M059J (cell line): ENCODE measurements at regions not wholly inside any gene's neighbourhood (a gene's known extent, or its start where the extent isn't known, plus 50 kb on each side); places are given as distances from the start of the nearest gene placed in this dataset.

Source experiments
- DNase-seq: peaks from one replicate; pipeline ENCODE4 v3.0.0-alpha.2; 2012; ENCODE audit warnings: low read depth

DNA sequence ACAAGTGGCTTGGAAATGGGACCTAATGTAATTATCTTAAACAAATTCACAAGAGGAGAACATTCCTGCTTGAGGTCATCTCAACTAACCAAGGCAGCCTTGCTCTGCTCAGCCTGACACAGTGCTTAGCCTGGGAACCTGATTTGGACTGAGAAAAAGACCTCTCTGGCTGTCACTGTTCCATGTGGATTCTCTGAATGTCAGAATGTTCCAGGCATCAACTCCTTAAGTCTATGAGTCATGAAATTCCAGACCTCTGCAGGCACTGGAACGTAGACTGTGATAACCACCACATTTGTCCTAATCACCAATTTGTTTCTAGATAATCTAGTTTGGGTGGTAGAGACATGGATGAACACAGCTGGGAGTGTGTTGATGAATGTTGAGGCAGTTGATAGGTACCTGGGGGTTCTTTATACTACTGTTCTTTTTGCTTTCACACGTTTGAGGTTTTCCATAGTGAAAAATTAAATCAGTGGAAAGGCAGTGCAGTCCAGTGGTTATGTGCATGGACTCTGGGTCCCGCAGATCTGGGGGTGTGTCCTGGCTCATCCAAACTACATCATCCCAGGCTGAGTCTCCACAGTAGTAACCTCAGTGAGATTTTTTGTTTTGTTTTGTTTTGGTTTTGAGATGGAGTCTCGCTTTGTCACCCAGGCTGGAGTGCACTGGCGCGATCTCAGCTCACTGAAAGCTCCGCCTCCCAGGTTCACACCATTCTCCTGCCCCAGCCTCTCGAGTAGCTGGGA lies 269.6 kb downstream of the MN1 start:
- DNase-seq, result peak; percentile 73

- no peak for DNase-seq
Observed at GRCh38 chr22:27533105-27533745, 268.3 kb downstream of the MN1 start.

- DNase-seq, result peak; percentile 54
Observed at GRCh38 chr22:27534720-27535125, 266.8 kb downstream of the MN1 start.

DNA sequence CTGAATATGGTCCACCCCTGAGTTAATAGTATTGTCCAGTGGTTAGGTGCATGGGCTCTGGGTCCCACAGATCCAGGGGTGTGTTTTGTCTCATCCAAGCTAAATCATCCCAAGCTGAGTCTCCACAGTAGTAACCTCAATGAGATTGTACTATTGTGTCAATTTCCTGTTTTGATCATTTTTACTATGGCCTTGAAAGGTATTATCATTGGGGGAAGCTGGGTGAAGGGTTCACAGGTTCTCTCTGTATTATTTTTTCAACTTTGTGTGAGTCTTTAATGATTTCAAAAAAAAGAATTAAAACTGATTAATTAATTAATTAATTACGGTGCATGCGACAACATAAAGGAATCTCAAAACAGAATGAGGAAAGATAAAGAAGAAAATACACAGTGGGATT lies 266.1 kb downstream of the MN1 start:
- DNase-seq, result no peak

- no peak for DNase-seq
Observed at GRCh38 chr22:27537501-27537900, 264.1 kb downstream of the MN1 start.

DNA sequence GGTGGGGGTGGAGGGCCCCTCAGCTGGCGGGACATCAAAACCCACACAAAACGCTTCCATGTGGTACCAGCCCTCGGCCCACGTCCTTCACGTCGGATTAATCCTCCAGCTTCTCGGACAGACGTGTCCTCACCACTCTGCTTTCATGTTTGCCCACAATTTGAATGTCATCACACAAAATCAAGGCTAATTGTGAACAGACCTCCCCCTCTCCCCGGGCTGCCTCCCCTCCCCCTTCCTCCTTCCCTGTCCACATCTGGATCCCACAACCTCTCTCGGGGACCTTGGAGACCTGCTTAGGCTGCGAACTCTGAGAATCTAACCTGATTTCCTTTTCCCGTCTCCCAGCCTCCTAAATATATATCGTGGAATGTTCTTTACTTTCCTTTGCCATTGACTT lies 262.9 kb downstream of the MN1 start:
- DNase-seq, result no peak

GRCh38 chr22:27540247-27540646 lies 261.3 kb downstream of the MN1 start:
- no peak for DNase-seq

DNA sequence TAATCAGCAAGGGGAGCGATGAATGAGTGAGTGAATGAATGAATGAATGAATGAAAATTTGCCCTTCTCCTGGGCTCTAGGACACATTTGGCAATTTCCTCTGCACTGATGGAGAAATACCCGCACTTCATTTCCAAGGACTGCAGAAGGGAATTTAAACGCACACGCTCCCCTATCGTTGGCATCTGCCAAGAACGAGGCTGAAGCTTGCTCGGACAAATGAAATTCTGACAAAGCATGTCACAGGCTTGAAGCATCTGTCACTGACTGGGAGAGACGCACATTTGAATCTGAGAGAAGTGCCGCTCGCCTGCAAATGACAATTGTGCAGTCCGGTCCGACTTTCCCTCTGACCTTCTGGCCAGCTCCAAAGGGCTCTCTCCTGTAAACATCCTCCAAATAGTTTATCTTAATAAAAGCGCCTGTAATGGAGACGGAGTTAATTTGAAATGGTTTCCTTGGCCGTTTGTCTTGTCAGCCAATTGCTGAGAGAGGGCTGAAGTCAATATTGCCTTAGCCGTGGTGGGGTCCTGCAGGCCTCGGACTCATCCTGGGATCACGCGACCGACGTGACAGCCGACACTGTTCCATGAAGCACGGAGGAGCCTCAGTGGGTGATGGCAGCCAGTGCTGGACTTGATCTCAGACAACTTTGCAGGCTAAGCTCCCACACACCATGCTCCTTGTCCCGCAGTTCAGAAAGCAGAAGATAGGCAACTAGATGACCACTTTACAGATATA lies 260.7 kb downstream of the MN1 start:
- DNase-seq, result no peak

GRCh38 chr22:27541836-27542235 lies 259.7 kb downstream of the MN1 start:
- DNase-seq, result no peak

GRCh38 chr22:27542602-27543001 lies 259.0 kb downstream of the MN1 start:
- no peak for DNase-seq

DNA sequence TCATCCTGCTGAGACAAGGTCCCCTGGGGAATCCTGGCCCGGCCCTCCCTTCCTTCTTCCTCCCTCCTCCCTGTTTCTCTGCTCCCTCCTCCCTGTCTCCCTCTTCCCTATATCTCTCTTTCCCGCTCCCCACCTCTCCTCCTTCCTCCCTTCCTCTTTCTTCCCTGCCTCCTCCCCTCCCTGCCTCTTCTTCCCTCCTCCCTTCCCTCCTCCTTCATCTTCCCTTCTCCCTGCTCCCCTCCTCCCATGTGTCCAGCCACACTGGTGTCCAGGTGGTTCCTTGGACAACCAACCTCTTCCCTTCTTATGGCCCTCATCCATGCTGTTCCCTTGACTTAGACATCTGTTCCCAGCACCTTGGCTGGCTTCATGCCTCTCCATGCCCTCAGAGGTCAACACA lies 258.1 kb downstream of the MN1 start:
- no peak for DNase-seq

DNA sequence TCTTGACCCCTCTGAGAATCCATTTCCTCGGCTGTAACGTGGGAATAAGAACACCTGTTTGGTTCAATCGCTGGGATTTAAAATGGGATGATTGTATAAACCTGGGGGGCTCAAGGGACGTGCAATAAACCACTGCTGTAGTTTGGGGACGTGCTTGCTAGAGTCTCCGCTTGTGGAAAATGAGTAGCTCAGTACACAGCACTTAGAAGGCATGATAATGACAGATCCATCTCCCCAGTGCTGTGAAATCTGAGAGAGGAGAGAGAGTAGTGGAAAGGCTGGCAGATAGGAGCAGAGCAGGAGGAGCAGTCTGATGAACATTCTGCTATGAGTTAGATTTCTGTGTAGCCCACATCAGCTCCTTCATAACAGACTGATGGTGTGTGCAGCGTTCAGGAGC lies 256.5 kb downstream of the MN1 start:
- DNase-seq, result no peak

DNA sequence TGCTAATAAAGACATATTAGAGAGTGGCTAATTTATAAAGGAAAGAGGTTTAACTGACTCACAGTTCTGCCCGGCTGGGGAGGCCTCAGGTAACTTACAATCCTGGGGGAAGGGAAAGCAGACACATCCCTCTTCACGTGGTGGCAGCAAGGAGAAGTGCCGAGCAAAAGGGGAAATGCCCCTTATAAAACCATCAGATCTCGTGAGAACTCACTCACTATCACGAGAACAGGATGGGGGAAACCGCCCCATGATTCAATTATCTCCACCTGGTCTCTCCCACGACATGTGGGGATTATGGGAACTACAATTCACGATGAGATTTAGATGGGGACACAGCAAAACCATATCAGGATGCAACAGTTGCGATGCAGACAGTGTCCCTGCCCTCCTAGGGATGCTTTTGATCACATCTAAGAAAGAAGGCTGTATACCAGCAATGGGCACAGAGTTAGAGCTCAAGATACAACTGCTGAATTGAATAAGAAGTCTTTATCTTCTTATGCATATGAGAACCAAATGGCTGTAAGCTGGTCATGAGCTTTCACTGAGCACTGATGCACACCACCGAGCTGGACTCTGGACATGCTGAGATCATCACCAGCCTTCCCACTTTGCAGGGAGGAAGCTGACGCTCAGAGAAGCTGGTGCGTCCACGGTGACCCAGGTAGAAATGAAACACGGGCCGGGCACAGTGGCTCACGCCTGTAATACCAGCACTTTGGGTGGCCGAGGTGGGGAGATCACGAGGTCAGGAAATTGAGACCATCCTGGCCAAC lies 255.2 kb downstream of the MN1 start:
- DNase-seq, result no peak

DNA sequence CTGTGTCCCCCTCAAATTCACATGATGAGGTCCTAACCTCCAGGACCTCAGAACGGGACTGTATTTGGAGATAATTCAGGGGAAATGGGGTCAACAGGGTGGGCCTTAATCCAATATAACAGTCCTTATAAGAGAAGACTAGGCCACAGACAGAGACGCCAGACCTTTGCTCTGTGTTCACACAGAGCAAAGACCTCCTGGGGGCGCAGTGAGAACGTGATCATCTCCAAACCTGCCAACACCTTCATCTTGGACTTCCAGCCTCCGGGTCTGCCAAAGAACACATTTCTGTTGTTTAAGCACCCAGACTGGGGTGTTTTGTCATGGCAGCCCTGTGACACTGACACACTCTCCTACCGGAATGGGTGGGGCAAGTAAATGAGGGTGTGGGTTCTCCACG lies 250.2 kb downstream of the MN1 start:
- no peak for DNase-seq

- DNase-seq, result no peak
Observed at GRCh38 chr22:27552176-27552575, 249.4 kb downstream of the MN1 start.

DNA sequence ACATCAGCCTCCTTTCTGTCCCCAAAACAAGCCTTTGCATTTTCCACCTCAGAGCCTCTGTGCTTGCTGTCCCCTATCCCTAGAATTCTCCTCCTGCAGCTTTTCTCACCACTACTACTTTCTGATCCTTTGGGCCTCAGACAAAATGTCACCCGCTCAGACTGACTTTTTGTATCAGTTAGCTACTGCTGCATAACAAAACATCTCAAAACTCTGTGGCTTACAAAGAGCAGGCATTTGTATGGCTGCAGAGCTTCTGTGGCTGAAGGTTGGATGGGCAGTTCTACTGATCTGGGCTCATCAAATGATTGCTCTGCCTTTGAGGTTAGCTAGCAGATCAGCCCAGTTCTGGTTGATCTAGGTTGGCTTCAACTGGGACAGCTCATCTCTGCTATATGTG lies 248.7 kb downstream of the MN1 start:
- no peak for DNase-seq

GRCh38 chr22:27554106-27554811 lies 247.3 kb downstream of the MN1 start:
- DNase-seq, result peak; percentile 49

DNA sequence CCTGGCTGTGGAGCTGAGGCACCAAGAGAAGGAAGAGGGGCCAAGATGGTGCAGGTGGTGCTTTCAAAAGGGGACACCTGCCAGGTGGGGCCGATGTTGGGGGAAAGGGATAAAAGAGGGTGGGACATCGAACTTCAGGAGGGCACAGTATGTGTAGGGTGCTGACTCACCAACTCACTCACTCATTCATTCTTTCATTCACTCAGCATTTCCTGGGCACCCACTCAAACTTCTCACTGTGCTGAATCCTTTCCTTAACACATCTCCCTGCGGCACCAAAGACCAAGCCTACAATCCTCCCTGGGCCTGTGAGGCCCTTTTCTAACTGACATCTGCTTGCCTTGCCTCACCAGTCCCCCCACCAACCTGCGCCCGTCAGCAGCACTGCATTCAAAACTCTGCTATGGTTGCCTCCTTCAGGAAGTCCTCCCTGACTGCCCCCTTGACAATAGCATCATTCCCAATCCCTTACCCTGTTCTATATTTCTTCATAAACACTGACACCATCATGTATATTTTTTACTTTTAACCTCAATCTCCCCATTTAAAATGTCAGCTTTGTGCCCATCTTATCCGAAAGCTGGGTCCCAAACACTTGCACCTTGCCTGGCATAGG lies 246.6 kb downstream of the MN1 start:
- DNase-seq, result no peak

DNA sequence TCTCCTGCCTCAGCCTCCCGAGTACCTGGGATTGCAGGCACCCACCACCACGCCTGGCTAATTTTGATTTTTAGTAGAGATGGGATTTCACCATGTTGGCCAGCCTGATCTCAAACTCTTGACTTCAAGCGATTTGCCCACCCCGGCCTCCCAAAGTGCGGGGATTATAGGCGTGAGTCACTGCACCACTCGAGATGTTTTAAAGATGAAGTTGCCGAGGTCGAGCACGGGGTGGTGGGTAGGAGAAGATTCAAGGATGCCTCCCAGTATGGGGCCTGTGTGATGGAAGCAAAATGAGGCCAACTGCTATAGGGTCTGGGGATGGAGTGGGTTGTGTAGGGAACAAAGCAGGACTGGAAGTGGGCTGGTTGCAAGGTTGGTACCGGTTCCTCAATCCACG lies 245.2 kb downstream of the MN1 start:
- DNase-seq, result no peak

DNA sequence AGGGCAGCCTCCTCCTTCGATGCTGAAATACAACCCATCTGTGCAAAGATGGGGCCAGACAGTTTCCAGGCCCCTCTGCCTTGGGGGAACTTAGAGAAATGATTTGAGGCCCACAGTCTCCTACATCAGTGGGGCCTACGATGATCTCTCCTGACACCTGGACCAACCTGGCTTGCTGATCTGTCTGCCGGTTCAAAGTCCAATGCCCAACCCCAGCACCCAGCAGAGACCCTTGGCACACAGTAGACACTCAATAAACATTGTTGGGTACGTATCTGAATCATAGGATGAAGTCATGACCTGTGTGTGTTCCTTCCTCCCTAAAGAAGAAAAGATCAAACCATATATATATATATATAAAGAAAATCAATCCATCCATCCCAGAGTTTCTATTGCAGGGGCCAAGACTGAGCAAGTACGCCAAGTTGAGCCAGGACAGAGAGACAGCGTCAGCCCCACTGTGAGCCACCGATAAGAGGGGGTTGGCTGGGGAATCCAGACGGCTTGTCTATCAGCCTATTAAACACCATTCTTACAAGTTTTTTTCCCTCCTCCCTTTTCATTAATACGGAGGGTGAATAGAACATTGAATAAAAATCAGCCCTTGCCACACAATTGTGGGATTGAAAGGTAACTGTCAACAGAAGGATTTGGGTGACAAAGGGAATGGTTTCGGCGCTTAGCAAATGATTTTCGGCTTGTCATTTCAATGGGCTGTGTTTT lies 244.1 kb downstream of the MN1 start:
- no peak for DNase-seq
